Psoas muscle (tissue), 7 donors: ENCODE measurements at regions not wholly inside any gene's neighbourhood (a gene's known extent, or its start where the extent isn't known, plus 50 kb on each side); places are given as distances from the start of the nearest gene placed in this dataset.

Experiments used
- ATAC-seq, 4 donors: fragments of 200-7000 bp; cut with Tn5 transposase; one replicate each; pipeline ENCODE4 v1.9.1; 2020; ENCODE audit warnings: moderate library complexity in 3 of 4, mild to moderate bottlenecking in 2 of 4
- DNase-seq, 2 donors: peaks; one replicate each; pipeline ENCODE4 v3.0.0-alpha.2; 2020
- H3K27ac ChIP-seq: fragments of 200-600 bp; one replicate; pipeline ENCODE4 v1.8.0; 2022
- H3K27me3 ChIP-seq, 3 donors: fragments of 200-600 bp in 1 of 3; one replicate each; pipeline versions ENCODE4 v1.6.1 to v1.8.0; 2013 to 2022; ENCODE audit warnings: low read length in 2 of 3, mild to moderate bottlenecking in 2 of 3, moderate library complexity in 1 of 3; ENCODE audit not compliant: insufficient read depth in 3 of 3
- H3K36me3 ChIP-seq, 2 donors: fragments of 200-600 bp in 1 of 2; one replicate each; pipeline versions ENCODE4 v1.6.1 to v1.8.0; 2013 to 2022; ENCODE audit warnings: low read depth in 1 of 2, mild to moderate bottlenecking in 1 of 2, moderate library complexity in 1 of 2; ENCODE audit not compliant: insufficient read depth in 1 of 2
- H3K4me1 ChIP-seq: fragments of 200-600 bp; one replicate; pipeline ENCODE4 v1.8.0; 2022
- H3K4me3 ChIP-seq: fragments of 200-600 bp; one replicate; pipeline ENCODE4 v1.8.0; 2022; ENCODE audit warnings: mild to moderate bottlenecking
- H3K9me3 ChIP-seq: fragments of 200-600 bp; one replicate; pipeline ENCODE4 v1.8.0; 2022
- WGBS, 3 donors: extraction: QIAGEN DNeasy Blood & Tissue Kit; methylation state at CpG; one replicate each; pipeline versions ENCODE4 v1.1.6 to v1.1.7; 2013; 5-methylcytosine and 5-hydroxymethylcytosine counted together
- intact Hi-C, 2 donors: fragments of 100-400 bp; cut with DNase I; formaldehyde crosslinking; loops; one replicate each; pipeline versions ENCODE4 v1.11.0 to v1.14.2; 2022
- TF ChIP-seq, protein P1 (sequence below): fragments of 200-600 bp; IDR thresholded peaks from one replicate; pipeline ENCODE4 v1.8.0; 2022; ENCODE audit warnings: antibody characterized with exemption
- donor health status: healthy with polysubstance abuse.
- donor health status: DM: no; HTN: no; CAD: no; lungs with moderate emphysema.
- donor health status: Bipolar disorder and iron deficiency.
- donor health status: healthy.
- donor health status: DM: yes; HTN: yes; CAD: no.
- donor health status: DM: no; HTN: no; CAD: no.
- donor health status: DM: yes; HTN: yes; CAD: no.

- TF ChIP-seq, protein P1, sequence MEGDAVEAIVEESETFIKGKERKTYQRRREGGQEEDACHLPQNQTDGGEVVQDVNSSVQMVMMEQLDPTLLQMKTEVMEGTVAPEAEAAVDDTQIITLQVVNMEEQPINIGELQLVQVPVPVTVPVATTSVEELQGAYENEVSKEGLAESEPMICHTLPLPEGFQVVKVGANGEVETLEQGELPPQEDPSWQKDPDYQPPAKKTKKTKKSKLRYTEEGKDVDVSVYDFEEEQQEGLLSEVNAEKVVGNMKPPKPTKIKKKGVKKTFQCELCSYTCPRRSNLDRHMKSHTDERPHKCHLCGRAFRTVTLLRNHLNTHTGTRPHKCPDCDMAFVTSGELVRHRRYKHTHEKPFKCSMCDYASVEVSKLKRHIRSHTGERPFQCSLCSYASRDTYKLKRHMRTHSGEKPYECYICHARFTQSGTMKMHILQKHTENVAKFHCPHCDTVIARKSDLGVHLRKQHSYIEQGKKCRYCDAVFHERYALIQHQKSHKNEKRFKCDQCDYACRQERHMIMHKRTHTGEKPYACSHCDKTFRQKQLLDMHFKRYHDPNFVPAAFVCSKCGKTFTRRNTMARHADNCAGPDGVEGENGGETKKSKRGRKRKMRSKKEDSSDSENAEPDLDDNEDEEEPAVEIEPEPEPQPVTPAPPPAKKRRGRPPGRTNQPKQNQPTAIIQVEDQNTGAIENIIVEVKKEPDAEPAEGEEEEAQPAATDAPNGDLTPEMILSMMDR = no peak
- no peak overlapping the region for H3K4me3 ChIP-seq
- H3K4me1 ChIP-seq = no peaks in the 10 kb centered on the region
Observed at GRCh38 chr3:159775372-159775961, 213.2 kb upstream of the IL12A start.

DNA sequence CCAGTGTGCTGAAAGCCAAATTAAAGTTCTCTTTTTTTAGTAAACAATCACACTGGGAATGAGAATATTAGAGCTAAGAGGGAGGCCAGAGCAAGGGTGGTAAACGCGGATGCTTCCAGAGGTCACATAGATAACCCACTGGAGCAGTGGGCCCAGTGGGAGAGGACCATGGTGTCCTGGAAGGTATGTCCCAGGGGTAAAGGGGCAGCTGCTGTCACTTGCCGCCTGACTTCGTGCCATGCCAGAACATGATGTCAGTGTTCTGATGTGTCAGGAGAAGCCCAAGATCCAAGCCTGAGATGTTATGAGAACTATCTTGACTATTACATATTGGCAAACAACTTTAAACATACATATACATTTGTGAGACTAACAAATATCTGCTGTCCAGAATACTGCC lies 211.9 kb upstream of the IL12A start:
- Histone ChIP-seq H3K27ac (peak overlapping the region; percentile 69), H3K27me3 (no peaks in the 10 kb centered on the region), H3K4me3 (no peak overlapping the region), H3K36me3 (no peaks in the 10 kb centered on the region), H3K4me1 (no peaks in the 10 kb centered on the region), H3K9me3 (no peaks in the 10 kb centered on the region)
- ATAC-seq (no peak), DNase-seq (no peak)
- WGBS, 3 donors = 24 to 36% (median 26%) methylated on average over 4 of the region's 4 CpGs
- intact Hi-C loops = no loop called here
- TF ChIP-seq, protein P1 = no peak

More at GRCh38 chr3:159775372-159775961, 213.2 kb upstream of the IL12A start:
- 26 to 40% (median 29%) methylated on average over 5 of the region's 5 CpGs for WGBS, 3 donors
- no peak for DNase-seq
- H3K9me3 ChIP-seq = no peaks in the 10 kb centered on the region
- intact Hi-C loops = no loop called here
- no peaks in the 10 kb centered on the region for H3K27me3 ChIP-seq
- peak overlapping the region; percentile 69 for H3K27ac ChIP-seq
- H3K36me3 ChIP-seq = no peaks in the 10 kb centered on the region
- ATAC-seq = peak in 3 of 4 donors; percentile 37 to 55 (median 49)

DNA sequence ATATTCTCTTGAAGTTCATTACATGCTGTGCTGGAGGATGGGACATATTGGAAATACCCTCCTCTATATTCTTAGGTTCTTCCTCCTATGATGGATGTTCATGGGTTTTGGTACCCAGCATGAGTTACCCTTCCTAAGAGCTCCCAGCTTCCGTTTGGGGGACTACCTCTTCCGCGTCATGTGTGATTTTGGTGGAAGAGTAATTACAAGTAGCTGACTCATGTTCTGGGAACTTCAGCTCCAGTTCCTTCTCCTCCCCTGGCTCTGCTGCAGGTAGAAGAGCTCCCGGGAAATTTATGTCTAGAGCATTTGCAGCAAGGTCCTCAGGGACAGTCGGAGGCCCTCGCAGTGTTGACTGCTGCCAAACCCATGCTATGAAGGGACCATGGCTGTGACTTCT lies 208.8 kb upstream of the IL12A start:
- intact Hi-C loops = loop anchor here in 1 of 2 donors (10.0 kb wide), 1 partner anchor 955 kb away; no protein-coding TSS in a partner anchor
- no peak for DNase-seq
- H3K4me3 ChIP-seq = no peak overlapping the region
- TF ChIP-seq, protein P1 = no peak
- no peak overlapping the region for H3K27ac ChIP-seq
- no peaks in the 10 kb centered on the region for H3K9me3 ChIP-seq
- H3K4me1 ChIP-seq = no peaks in the 10 kb centered on the region
- 78 to 88% (median 82%) methylated on average over 6 of the region's 6 CpGs for WGBS, 3 donors
- no peaks in the 10 kb centered on the region for H3K27me3 ChIP-seq
- H3K36me3 ChIP-seq = no peaks in the 10 kb centered on the region
- ATAC-seq = no peak

DNA sequence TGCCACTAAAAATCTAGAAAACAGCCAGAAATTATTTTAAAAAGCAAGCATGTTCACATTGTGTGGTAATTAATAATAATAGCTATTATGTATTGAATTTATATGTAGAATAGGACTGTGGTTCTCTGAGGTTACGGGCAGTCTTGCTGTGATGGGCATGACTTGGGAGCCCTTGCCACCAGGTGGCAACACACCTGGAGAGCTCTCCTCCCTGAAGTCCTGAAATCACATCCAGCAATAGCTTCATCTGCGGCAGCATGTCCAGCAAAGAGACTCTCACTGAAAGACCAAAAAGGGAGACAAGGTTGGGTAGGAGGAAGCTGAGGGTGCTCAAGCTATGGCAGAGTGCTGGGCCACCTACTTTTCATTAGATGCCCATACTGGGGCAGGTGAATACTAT lies 206.8 kb upstream of the IL12A start:
- ATAC-seq = no peak
- no peaks in the 10 kb centered on the region for H3K4me1 ChIP-seq

More for the DNA sequence above, 206.8 kb upstream of the IL12A start:
- H3K27ac ChIP-seq = no peak overlapping the region
- no peak overlapping the region for H3K4me3 ChIP-seq
- no peaks in the 10 kb centered on the region for H3K27me3 ChIP-seq
- no peaks in the 10 kb centered on the region for H3K9me3 ChIP-seq
- DNase-seq = no peak
- intact Hi-C loops = loop anchor here in 1 of 2 donors (10.0 kb wide), 1 partner anchor 957 kb away; no protein-coding TSS in a partner anchor
- TF ChIP-seq, protein P1 = no peak
- WGBS, 3 donors = 96 to 98% (median 98%) methylated on average over 2 of the region's 2 CpGs
- H3K36me3 ChIP-seq = no peaks in the 10 kb centered on the region
